ENCODE measurements at regions not wholly inside any gene's neighbourhood (a gene's known extent, or its start where the extent isn't known, plus 50 kb on each side); places are given as distances from the start of the nearest gene placed in this dataset.

- no peak for TF ChIP-seq EP300 (IDR thresholded peaks at IDR 0.05)
- no peak for TF ChIP-seq POLR2A (IDR thresholded peaks at IDR 0.05; ENCODE audit: low read depth)
- TF ChIP-seq CTCF (IDR thresholded peaks at IDR 0.05) = no peak
Measured at GRCh38 chr9:85876628-85877027, 64.3 kb upstream of the NAA35 start.
